Cardiac fibroblast (primary cell): ENCODE measurements at regions not wholly inside any gene's neighbourhood (a gene's known extent, or its start where the extent isn't known, plus 50 kb on each side); places are given as distances from the start of the nearest gene placed in this dataset.

ENCODE experiments used
- DNase-seq, 2 donors: peaks; one replicate each; pipeline versions ENCODE4 v3.0.0 to v3.0.0-alpha.2; 2010; ENCODE audit warnings: low read depth in 2 of 2
- H3K4me3 ChIP-seq, 2 donors: replicated peaks in 1 of 2; 1 replicate in 1 of 2; 2 replicates in 1 of 2; pipeline ENCODE4 v1.5.1; 2011; ENCODE audit warnings: low read depth in 2 of 2, low read length in 2 of 2, mild to moderate bottlenecking in 2 of 2, moderate library complexity in 1 of 2
- TF ChIP-seq, protein P1 (sequence below): IDR thresholded peaks from one replicate; pipeline ENCODE4 v1.5.1; 2011; ENCODE audit warnings: low read depth, mild to moderate bottlenecking, low read length, inconsistent platforms

DNA sequence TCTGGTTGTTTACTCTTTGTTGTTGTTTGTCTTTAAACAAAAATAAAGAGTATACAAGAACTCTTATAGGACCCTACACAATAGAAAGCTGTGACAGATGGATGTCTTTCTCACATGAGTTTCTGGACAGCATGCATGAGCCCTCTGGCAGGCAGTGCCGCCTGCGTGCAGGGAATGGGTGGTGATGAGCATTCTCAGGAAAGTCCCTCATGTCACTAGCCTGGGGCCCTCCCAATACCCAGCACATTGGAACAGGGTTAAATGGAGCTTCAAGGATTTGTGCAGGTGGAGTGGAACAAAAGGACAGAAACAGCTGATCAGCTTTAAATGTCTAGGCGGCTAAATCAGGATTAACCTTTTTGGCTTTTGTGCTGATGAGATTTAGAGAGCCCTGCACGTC is 181.0 kb upstream of the CD180 start:
- no peak for DNase-seq
- H3K4me3 ChIP-seq: no peak overlapping the region
- TF ChIP-seq, protein P1, sequence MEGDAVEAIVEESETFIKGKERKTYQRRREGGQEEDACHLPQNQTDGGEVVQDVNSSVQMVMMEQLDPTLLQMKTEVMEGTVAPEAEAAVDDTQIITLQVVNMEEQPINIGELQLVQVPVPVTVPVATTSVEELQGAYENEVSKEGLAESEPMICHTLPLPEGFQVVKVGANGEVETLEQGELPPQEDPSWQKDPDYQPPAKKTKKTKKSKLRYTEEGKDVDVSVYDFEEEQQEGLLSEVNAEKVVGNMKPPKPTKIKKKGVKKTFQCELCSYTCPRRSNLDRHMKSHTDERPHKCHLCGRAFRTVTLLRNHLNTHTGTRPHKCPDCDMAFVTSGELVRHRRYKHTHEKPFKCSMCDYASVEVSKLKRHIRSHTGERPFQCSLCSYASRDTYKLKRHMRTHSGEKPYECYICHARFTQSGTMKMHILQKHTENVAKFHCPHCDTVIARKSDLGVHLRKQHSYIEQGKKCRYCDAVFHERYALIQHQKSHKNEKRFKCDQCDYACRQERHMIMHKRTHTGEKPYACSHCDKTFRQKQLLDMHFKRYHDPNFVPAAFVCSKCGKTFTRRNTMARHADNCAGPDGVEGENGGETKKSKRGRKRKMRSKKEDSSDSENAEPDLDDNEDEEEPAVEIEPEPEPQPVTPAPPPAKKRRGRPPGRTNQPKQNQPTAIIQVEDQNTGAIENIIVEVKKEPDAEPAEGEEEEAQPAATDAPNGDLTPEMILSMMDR: no peak

DNA sequence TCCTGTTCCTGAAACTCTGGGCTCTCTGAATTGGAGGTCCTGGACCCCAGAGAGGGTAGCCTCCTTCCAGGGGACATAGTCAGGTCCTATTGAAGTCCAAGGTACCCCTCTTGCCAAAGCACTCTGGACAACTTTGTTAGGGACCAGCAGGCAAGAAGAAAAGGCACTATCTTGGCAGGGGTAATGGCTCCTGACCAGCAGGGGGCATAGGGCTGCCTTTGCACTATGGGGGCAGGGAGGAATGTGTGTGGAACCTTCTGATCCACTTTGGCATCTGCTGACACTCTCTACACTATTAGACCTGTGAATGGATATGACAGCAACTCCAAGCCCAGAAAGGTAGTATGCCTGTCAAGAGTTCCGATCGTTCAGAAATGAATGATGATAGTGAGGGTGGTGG is 179.0 kb upstream of the CD180 start:
- TF ChIP-seq, protein P1: peak; percentile 8
- H3K4me3 ChIP-seq: no peak overlapping the region
- no peak for DNase-seq

DNA sequence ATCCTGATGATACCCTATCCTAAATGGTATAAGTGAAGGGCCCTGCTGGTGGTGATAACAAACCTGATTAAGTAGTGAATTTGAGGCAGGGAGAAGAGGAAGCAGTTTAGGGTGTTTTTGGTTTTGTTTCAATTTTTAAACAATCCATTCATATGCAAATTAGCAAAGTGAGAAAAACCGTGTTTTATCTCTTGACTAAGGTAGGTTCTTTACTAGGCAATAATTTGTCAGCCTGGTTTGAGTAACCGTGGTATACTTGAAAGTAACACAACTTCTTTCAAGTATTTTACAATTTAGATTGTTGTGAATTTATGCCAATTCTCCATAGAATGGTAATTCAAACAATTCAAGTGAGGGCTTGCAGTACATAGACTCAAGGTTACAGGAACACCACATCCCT is 177.8 kb upstream of the CD180 start:
- DNase-seq: no peak
- no peak overlapping the region for H3K4me3 ChIP-seq
- TF ChIP-seq, protein P1: no peak

DNA sequence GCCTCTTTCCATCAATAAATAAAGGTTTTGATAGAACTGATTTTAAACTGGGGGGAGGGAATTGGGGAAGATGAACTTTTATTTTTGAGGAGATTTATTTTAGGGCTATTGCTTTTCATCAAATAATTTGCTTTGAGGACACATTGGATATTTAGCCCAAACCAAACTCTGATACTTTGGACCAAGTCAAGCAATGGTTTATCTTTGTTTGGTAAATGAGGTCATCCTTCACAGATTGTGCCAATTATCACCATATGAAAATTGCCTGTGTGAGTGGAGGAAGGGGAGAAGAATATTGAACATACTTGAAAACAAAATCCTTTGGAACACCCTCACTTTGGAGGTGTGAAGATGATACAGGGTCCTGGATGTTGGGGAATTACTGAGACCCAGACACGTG is 176.9 kb upstream of the CD180 start:
- TF ChIP-seq, protein P1: no peak
- no peak overlapping the region for H3K4me3 ChIP-seq
- DNase-seq: no peak

DNA sequence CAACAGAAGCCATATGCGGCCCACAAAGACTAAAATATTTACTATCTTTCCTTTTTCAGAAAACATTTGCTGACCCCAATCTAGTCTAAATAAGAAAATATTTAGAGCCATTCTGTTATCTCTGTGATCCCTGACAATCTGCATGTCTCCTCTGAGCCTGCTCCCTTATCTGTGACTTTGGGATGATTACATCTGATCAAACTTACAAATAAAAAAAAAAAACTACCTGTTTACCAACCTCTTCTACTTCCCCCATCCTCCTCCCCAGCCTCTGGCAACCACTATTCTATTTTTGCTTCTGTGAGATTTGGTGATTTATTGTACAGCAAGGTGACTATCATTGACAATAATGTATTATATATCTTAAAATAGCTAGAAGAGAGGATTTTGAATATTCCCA is 176.3 kb upstream of the CD180 start:
- no peak overlapping the region for H3K4me3 ChIP-seq
- TF ChIP-seq, protein P1: no peak
- no peak for DNase-seq

DNA sequence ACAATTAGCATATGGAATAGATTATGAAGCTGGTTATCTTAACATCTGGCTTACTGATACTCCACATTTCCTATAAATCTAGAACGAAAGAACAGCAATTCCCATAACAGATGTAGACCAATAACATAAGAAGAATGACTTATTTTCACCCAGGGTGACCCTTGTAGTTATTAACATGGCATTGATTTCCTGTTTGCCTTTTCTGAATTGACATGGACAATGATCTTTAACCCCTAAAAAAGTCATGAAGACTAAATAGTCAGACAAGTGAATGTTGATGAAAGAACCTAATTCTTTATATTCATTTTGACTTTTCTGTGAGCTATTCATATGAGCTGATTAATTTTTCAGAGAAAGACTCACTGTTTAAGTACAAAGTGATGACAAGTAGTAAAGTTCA is 175.3 kb upstream of the CD180 start:
- DNase-seq: no peak
- TF ChIP-seq, protein P1: no peak
- H3K4me3 ChIP-seq: no peak overlapping the region

DNA sequence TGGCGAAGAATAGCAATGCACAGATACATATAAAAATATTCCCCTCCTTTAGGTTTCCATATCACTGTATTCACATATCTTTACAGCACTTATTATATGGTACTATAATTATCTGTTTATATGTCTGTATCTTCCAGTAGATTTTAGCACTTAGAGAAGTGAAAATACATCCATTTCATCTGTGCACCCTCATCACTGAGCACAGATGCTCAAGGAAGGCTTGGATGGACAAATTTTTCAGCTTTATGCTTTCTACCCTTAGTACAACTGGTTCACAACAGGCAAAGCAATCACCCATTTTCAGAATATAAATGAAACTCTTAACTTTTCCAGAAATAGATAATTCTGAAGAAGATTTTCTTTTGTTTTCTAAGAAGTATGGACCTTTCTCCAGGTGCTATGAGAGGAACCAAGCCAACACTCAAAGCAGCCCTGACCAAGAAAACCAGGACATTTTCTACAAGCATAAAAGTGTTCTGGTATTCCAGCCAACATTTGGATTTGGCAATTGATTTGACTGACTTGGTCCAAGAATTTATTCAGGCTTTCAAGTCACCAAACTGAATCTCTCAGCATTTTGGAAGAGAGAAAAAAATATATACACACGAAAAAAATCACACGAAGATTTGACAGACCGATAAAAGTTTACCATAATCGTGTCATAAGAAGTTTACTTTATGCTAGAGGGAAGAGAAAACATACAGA is 170.2 kb upstream of the CD180 start:
- DNase-seq: no peak
- TF ChIP-seq, protein P1: no peak
- no peak overlapping the region for H3K4me3 ChIP-seq
